NCI-H1694 treated with DMSO at 0.1 percent for 48 hours (cell line): ENCODE measurements at regions not wholly inside any gene's neighbourhood (a gene's known extent, or its start where the extent isn't known, plus 50 kb on each side); places are given as distances from the start of the nearest gene placed in this dataset.
"Not testable (repeated sequence)": the region's sequence is repeated elsewhere in the genome, so short reads cannot be mapped to it uniquely, and the experiment has no call there.

Experiments used
- DNase-seq: peaks from one replicate; lab custom pipeline; 2025; lab: John Stamatoyannopoulos, UW

DNA sequence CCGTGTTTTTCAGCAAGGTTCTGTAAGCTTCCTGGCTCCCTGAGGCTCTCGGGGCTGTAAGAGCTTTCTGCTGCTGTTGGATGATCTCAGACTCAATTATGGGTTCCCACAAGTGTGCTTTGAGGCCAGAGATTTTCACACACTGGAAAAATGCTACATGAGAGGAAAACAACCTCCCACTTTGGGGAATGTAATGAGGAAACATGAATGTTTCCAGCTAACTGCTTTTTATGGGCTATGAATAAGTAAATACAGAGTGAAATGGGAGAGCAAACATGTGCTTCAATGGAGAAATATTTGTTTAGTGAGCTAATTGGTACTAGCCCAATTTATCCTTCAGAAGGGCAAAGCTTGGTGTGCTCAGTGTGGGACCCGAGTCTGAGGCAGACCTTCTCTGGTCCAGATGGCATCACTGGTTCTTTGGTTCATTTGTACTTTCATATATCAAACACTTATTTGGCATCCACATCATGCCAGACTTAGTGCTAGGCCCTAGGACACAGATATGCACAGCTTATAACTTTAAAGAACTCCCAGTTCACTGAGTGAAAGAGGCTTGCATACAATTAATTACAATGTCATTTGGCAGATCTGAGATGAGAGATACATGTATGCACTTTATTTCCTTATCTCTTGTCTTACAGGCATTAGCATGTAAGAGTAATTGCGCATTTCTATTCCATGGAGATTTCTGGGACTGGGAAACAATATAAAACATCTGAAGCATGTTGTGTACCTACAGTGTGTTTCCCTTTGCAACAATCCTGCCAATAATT lies 248.8 kb downstream of the RDH14 start:
- DNase-seq = peak; percentile 97

DNA sequence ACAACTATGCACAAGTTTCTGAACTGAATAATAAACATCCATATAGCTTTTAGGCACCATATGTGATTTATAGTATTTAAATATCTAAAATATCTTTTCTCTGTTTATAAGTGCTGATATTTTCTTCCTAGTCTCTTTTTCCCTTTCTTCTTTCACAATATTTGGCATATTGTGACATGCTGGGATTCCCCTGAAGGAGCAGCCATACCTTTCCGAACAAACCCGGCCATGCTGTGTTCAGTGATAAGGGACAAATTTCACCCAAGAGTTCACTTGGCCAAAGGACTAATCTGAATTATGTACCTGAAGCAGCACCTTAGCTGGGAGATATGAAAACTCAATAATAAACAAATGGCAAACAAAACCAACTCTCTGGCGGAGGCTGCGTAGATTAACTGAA lies 250.8 kb downstream of the RDH14 start:
- DNase-seq = no peak

- DNase-seq = no peak
Measured at GRCh38 chr2:18309188-18309587, 251.3 kb downstream of the RDH14 start.

DNA sequence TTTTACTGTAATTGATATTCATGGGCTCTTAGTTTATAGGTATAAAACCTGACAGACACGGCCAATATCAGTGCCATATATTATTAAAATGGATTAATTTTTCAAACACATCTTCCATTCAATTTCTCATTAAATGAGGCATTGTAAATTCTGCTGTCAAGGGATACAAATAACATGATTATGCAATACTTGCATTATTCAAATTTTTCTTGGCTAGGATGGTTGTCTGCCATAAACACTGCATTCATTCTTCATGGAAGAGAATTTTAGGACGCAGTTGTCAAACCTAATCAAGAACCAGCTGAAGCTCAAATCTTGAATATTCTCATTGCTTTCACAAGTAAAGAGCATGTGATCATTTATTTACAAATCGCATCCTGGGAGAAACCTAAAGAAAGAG lies 255.6 kb downstream of the RDH14 start:
- DNase-seq = no peak

- DNase-seq = no peak
Measured at GRCh38 chr2:18301421-18302139, 258.9 kb downstream of the RDH14 start.

DNA sequence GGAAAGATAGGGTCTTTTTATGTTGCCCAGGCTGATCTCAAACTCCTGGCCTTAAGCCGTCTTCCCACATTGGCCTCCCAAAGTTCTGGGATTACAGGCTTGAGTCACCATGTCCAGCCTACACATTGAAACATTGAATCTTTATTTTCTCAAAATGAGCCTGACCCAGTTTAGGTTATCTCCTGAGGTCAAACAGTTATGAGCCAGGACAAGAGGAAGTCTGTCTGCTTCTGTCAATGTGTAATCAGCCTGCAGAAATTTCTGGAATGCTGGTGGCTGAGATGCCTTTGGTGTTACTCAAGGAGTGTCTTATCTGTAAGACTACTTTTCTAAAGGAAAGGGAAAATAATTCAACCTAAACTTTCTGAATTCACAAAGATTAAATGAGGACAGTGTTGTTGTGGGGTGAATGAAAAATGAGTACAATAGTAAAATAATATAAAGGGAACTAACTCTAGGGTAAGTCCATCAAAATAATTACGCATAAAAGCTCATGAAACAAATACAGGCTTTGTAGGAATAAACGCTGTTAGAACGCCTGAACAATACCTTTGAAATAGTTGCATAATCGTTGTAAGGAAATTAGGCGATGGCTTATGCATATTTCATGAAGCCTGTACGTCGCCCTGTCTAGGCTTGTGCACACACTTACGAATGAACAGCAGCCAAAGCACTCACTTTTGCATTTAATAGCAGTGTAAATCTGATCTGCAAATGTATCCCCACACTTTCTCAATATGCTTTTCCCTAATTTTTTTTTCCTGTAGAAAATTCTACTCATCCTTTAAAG lies 260.8 kb downstream of the RDH14 start:
- DNase-seq = no peak

- DNase-seq = no peak
Measured at GRCh38 chr2:18297534-18298058, 262.9 kb downstream of the RDH14 start.

- DNase-seq = no peak
Measured at GRCh38 chr2:18290386-18290785, 270.1 kb downstream of the RDH14 start.

DNA sequence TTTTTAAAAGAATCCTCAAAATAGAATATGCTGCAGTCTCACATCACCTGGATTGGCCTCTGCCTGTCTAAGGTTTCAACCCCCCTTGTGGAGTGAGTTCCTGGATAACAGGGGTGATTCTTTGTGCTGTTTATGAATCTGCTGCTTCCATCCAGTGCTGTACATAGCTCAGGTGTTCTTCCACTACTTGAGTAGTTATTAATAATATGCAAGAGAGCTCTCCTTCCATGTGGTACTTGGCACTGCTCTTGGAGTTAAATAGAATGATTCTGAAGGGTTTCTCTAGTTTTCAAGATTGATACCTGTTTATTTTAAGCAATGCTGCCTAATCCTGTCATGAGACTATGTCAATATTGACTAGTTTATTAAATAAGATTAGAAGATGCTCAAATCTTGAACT lies 273.6 kb downstream of the RDH14 start:
- no peak for DNase-seq

- no peak for DNase-seq
Measured at GRCh38 chr2:18284331-18284730, 276.1 kb downstream of the RDH14 start.

- DNase-seq = no peak
Measured at GRCh38 chr2:18282026-18282425, 278.4 kb downstream of the RDH14 start.

DNA sequence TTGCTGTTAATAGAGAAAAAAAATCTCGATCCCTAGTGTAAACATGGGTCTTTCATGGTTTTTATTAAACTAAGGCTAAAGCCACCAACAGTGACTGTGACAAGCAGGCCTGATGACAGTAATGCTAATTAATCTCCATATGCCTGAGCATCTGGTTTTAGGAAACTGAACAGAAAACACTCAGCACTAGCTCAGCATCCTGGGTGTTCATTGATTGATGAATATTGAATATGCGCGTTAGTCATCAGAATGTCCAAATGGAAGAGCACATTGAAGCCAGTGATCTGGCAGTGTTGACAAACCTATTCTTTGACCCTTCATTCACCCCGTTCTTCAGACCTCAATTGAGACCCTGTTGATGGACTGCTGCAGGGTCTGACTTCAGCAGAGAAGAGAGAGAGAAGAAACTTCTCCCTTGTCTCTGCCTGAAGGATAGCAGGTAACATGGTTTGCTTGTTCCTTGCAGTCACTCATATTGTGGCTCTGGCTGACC lies 283.8 kb downstream of the RDH14 start:
- peak; percentile 49 for DNase-seq

DNA sequence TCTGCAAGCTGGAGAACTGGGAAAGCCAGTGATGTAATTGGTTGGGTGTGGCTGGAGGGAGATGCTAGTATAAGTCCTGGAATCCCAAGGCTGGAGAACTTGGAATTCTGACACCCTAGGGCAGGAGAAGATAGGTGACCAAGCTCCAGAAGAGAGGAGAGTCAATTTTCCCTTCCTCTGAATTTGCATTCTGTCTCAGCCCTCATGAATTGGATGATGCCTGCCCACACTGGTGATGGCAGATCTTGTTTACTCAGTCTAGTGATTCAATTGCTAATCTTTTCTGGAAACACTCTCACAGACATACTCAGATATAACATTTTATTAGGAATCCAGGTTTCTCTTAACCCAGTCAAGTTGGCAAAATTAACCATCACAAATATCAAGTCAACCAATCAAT lies 287.2 kb downstream of the RDH14 start:
- DNase-seq = no peak

GRCh38 chr2:18272148-18272494 lies 288.3 kb downstream of the RDH14 start:
- DNase-seq = no peak

DNA sequence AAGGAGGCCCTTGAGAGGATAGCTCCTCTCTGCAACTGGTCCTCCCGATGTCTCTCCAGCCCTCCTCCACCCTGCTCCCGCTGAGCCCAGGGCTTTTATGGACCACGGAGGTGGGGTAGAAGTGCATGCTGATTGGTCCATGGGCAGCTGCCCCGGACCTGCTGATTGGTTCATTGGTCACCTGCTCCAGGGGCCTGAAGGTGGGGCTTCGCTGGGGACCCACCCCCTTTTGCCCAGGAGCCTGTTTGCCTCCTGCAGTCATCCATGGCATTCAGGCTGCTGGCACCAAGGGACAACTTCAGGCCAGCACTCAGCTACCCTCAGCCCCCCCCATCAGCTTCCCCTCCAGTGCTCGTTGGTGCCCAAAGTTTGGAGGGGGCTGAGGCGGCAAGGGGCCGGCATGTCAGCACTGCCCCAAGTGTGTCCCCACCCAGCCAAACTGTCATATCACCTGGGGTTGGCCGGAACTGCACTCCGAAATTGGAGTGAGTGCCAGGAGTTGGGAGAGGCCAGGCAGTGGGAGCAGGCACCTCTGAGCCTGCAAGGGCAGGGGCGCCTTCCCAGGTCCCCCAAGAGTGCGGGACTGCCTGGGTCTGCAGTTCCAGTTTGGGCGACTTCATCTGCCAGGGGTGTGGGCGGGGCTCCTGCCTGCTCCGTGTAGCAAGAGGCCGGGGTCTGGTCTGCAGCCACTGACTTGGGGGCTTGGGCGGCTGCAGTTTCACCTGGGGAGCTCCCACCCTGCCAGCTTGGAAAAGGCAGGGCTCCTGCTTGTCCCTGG lies 288.9 kb downstream of the RDH14 start:
- DNase-seq = no peak

- DNase-seq = no peak
Measured at GRCh38 chr2:18268400-18268799, 292.1 kb downstream of the RDH14 start.

DNA sequence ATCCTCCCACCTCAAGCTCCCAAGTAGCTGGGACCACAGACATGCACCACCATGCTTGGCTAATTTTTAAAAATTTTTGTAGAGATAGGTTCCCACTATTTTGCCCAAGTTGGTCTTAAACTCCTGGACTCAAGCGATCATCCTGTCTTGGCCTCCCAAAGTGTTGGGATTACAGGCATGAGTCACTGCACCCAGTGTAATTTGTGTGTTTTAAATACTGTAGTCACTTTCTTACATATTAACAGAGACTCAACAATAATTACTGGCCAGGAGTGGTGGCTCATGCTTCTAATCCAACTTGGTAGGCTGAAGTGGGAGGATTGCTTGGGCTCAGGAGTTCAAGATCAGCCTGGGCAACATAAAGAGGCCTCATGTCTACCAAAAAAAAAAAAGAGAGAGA lies 293.0 kb downstream of the RDH14 start:
- no peak for DNase-seq

DNA sequence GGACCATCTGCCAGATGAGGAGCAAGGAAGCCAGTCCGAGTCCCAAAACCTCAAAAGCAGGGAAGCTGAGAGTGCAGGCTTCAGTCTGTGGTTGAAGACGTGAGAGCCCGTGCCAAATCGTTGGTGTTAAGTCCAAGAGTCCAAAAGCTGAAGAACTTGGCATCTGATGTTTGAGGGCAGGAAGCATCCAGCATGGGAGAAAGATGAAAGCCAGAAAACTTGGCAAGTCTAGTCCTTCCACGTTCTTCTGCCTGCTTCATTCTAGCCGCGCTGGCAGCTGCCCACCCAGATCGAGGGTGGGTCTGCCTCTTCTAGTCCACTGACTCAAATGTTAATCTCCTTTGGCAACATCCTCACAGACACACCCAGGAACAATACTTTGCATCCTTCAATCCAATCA lies 293.8 kb downstream of the RDH14 start:
- not testable (repeated sequence) for DNase-seq

- DNase-seq = no peak
Measured at GRCh38 chr2:18265614-18266586, 294.6 kb downstream of the RDH14 start.

- no peak for DNase-seq
Measured at GRCh38 chr2:18262601-18263000, 297.9 kb downstream of the RDH14 start.
